ENCODE measurements at regions not wholly inside any gene's neighbourhood (a gene's known extent, or its start where the extent isn't known, plus 50 kb on each side); places are given as distances from the start of the nearest gene placed in this dataset.

GRCh38 chr6:50654155-50654554 is 59.2 kb upstream of the TFAP2D start:
- DNase-seq, result peak; percentile 78

GRCh38 chr6:50655848-50656453 is 57.4 kb upstream of the TFAP2D start:
- peak; percentile 75 for DNase-seq

GRCh38 chr6:50657513-50657912 is 55.8 kb upstream of the TFAP2D start:
- peak; percentile 95 for DNase-seq

- peak; percentile 35 for DNase-seq
Measured at GRCh38 chr6:50658561-50658960, 54.8 kb upstream of the TFAP2D start.

- peak; percentile 9 for DNase-seq
Measured at GRCh38 chr6:50661636-50662035, 51.7 kb upstream of the TFAP2D start.

Measured in DMS53 (cell line).